ENCODE measurements at regions not wholly inside any gene's neighbourhood (a gene's known extent, or its start where the extent isn't known, plus 50 kb on each side); places are given as distances from the start of the nearest gene placed in this dataset.

DNA sequence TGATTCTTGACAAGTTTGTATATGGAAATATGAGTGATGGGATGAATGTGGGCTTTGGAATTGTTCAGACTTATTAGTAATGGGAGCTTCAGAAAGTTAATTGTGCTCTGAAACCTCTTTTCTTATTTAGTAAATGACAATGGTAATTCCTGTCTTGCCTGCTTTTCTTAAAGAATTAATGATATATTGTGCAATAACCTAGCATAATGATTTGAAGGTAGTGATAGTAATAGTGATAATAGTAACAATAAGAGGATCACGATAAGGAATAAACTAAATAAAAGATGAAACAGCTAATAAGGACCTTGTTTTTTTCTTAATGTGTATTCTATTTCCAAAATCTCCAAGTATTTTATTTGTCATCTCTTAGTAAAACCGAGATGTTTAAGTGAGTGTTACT is 245.0 kb upstream of the CPHXL start:
- no peak for DNase-seq (ENCODE audit: low spot score)
- no peak for ATAC-seq (ENCODE audit: insufficient number of reproducible peaks, low FRiP score, low read depth)
- Histone ChIP-seq H3K27me3 (replicated peaks; ENCODE audit: insufficient read depth) (no peaks in the 10 kb centered on the region), H3K36me3 (no peaks in the 10 kb centered on the region), H3K9me3 (no peaks in the 10 kb centered on the region), H3K4me1 (ENCODE audit: control insufficient read depth in 1 of 2, low read depth in 2 of 2) (no peaks in the 10 kb centered on the region), H3K27ac (no peak overlapping the region), H3K4me3 (no peak overlapping the region)
- TF ChIP-seq, protein P1, sequence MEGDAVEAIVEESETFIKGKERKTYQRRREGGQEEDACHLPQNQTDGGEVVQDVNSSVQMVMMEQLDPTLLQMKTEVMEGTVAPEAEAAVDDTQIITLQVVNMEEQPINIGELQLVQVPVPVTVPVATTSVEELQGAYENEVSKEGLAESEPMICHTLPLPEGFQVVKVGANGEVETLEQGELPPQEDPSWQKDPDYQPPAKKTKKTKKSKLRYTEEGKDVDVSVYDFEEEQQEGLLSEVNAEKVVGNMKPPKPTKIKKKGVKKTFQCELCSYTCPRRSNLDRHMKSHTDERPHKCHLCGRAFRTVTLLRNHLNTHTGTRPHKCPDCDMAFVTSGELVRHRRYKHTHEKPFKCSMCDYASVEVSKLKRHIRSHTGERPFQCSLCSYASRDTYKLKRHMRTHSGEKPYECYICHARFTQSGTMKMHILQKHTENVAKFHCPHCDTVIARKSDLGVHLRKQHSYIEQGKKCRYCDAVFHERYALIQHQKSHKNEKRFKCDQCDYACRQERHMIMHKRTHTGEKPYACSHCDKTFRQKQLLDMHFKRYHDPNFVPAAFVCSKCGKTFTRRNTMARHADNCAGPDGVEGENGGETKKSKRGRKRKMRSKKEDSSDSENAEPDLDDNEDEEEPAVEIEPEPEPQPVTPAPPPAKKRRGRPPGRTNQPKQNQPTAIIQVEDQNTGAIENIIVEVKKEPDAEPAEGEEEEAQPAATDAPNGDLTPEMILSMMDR (IDR thresholded peaks at IDR 0.05), result no peak

DNA sequence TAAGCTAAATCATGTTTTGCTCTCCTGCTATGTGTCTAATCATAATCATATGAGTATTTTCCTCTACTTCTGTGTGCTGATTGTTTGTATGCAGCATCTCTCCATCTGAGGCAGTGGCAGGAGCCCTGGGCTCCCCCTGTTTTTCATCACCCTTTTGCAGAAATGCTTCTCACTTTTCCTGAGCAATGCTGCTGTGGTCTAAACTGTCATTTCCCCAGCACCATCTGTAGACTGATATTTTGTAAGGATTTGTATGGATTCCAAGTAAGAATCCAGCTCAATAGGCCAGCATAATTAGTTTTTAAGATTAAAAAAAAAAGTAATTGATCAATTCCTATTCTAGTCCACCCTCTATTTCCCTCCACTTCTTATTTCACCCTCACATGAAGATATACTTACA is 257.0 kb upstream of the CPHXL start:
- no peak overlapping the region for H3K4me3 ChIP-seq
- no peaks in the 10 kb centered on the region for H3K9me3 ChIP-seq
- no peak for ATAC-seq (ENCODE audit: insufficient number of reproducible peaks, low FRiP score, low read depth)
- TF ChIP-seq, protein P1 (IDR thresholded peaks at IDR 0.05), result no peak
- no peaks in the 10 kb centered on the region for H3K4me1 ChIP-seq (ENCODE audit: control insufficient read depth in 1 of 2, low read depth in 2 of 2)
- DNase-seq (ENCODE audit: low spot score), result no peak
- H3K27ac ChIP-seq, result no peak overlapping the region
- no peaks in the 10 kb centered on the region for H3K36me3 ChIP-seq
- no peaks in the 10 kb centered on the region for H3K27me3 ChIP-seq (replicated peaks; ENCODE audit: insufficient read depth)

DNA sequence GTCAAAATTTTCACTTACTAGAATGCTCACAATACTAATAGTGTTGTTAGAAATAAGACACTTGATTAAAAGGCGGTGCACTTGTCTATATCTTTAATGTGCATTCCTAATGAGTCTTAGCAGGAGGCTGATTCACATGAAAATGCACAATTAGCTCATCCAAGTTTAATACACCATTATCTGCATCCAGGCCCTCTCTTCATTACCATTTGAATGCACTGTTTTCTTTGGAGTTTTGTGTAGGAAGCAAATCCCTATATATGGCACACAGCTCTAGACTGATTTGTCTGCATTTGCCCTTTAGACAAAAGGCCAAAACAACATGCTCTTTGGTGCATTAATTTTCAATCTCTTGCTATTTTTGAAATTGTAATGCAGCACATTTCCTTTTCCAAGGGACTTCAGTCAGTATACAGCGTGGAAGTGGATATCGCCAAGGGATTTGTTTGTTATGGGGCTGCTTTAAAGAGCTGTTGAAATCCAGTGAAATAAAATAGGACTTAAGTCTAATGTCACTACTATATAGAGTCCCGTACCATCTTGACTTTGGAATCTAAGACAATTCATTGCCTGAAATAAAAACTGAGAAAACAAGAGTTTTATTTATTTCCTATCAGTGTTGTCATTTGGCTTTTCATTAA is 257.6 kb upstream of the CPHXL start:
- Histone ChIP-seq H3K4me1 (ENCODE audit: control insufficient read depth in 1 of 2, low read depth in 2 of 2) (no peaks in the 10 kb centered on the region), H3K9me3 (no peaks in the 10 kb centered on the region), H3K4me3 (no peak overlapping the region), H3K27me3 (replicated peaks; ENCODE audit: insufficient read depth) (no peaks in the 10 kb centered on the region), H3K36me3 (no peaks in the 10 kb centered on the region), H3K27ac (no peak overlapping the region)
- DNase-seq (ENCODE audit: low spot score) (no peak), ATAC-seq (ENCODE audit: insufficient number of reproducible peaks, low FRiP score, low read depth) (no peak)
- TF ChIP-seq, protein P1 (IDR thresholded peaks at IDR 0.05), result no peak

DNA sequence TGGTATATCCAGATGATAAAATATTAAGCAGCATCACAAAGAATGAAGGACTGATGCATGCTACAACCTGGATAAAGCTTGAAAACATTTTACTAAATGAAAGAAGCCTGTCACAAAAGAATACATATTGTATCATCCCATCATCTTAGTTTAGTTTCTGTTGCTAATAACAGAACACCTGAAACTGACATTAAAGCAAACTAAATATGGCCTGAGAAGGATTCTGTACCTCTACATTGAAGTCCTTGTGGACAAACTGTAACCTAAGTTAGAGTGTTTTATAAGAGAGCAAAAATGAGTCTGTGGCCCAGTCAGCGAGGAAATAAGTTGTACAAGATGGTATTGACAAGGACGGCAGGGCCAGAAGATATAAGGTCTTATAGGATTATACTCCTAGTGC is 261.0 kb upstream of the CPHXL start:
- DNase-seq (ENCODE audit: low spot score) (no peak), ATAC-seq (ENCODE audit: insufficient number of reproducible peaks, low FRiP score, low read depth) (no peak)
- TF ChIP-seq, protein P1 (IDR thresholded peaks at IDR 0.05), result no peak
- H3K27me3 ChIP-seq (replicated peaks; ENCODE audit: insufficient read depth), result no peaks in the 10 kb centered on the region
- no peak overlapping the region for H3K4me3 ChIP-seq
- H3K9me3 ChIP-seq, result no peaks in the 10 kb centered on the region
- H3K27ac ChIP-seq, result no peak overlapping the region
- no peaks in the 10 kb centered on the region for H3K36me3 ChIP-seq
- H3K4me1 ChIP-seq (ENCODE audit: control insufficient read depth in 1 of 2, low read depth in 2 of 2), result no peaks in the 10 kb centered on the region

DNA sequence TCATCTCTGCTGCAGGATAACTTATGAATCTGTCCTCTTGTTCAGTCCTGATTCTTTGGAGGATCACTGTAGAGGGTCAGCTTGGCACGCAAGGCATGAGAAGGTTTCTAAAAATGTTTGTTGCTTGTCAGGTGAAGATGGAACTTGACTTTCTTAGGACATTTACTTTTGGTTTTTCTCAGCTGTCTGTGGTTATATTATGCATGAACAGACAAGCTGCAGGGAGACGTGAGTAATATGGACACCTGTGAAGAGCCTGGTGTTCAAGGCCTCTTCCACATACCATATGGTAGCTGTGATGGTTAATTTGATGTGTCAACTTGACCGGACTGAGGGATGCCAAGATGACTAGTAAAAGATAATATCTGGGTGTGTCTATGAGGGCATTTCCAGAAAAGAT is 270.2 kb upstream of the CPHXL start:
- no peaks in the 10 kb centered on the region for H3K4me1 ChIP-seq (ENCODE audit: control insufficient read depth in 1 of 2, low read depth in 2 of 2)
- H3K36me3 ChIP-seq, result no peaks in the 10 kb centered on the region
- no peak for DNase-seq (ENCODE audit: low spot score)
- TF ChIP-seq, protein P1 (IDR thresholded peaks at IDR 0.05), result no peak
- H3K9me3 ChIP-seq, result no peaks in the 10 kb centered on the region
- ATAC-seq (ENCODE audit: insufficient number of reproducible peaks, low FRiP score, low read depth), result no peak
- no peaks in the 10 kb centered on the region for H3K27me3 ChIP-seq (replicated peaks; ENCODE audit: insufficient read depth)
- no peak overlapping the region for H3K27ac ChIP-seq
- H3K4me3 ChIP-seq, result no peak overlapping the region
